Esophagus muscularis mucosa (tissue), 4 donors: ENCODE measurements at regions not wholly inside any gene's neighbourhood (a gene's known extent, or its start where the extent isn't known, plus 50 kb on each side); places are given as distances from the start of the nearest gene placed in this dataset.

ENCODE experiments used
- DNase-seq: peaks from one replicate; pipeline ENCODE4 v3.0.0-alpha.2; 2017; ENCODE audit errors: extremely low spot score
- H3K27ac ChIP-seq, 4 donors: fragments of 200-600 bp; sonication (generic); replicated peaks in 1 of 4; 1 replicate in 3 of 4; 2 replicates in 1 of 4; pipeline ENCODE4 v1.5.1; 2016 to 2019; ENCODE audit warnings: mild to moderate bottlenecking in 1 of 4
- H3K27me3 ChIP-seq, 4 donors: fragments of 200-600 bp; sonication (generic); one replicate each; pipeline versions ENCODE4 v1.5.1 to v1.6.0; 2016 to 2019
- H3K36me3 ChIP-seq, 4 donors: fragments of 200-600 bp; sonication (generic); one replicate each; pipeline ENCODE4 v1.5.1; 2016 to 2019
- H3K4me1 ChIP-seq, 4 donors: fragments of 200-600 bp; sonication (generic); one replicate each; pipeline ENCODE4 v1.5.1; 2016 to 2019
- H3K4me3 ChIP-seq, 4 donors: fragments of 200-600 bp; sonication (generic); 1 replicate in 2 of 4; 2 replicates in 2 of 4; pipeline ENCODE4 v1.5.1; 2016 to 2019; ENCODE audit warnings: mild to moderate bottlenecking in 4 of 4, moderate library complexity in 1 of 4
- H3K9me3 ChIP-seq, 4 donors: fragments of 200-600 bp; sonication (generic); 1 replicate in 3 of 4; 2 replicates in 1 of 4; pipeline ENCODE4 v1.5.1; 2016 to 2019
- CTCF ChIP-seq, 3 experiments: fragments of 200-600 bp in 2 of 3; fragments of 450-650 bp in 1 of 3; sonication (generic) in 2 of 3; IDR thresholded peaks; one replicate each; pipeline ENCODE4 v1.5.1; 2017 to 2019; ENCODE audit warnings: antibody characterized with exemption in 3 of 3, mild to moderate bottlenecking in 2 of 3, moderate library complexity in 1 of 3
- EP300 ChIP-seq: sonication (generic); formaldehyde crosslinking; IDR thresholded peaks from one replicate; pipeline ENCODE4 v1.6.1; 2017; ENCODE audit warnings: antibody characterized with exemption
- POLR2A ChIP-seq: fragments of 450-650 bp; IDR thresholded peaks from one replicate; pipeline ENCODE4 v1.6.1; 2017; ENCODE audit warnings: antibody characterized with exemption, moderate library complexity, mild to moderate bottlenecking, low read depth
- POLR2AphosphoS5 ChIP-seq, 2 donors: sonication (generic); formaldehyde crosslinking; IDR thresholded peaks; one replicate each; pipeline ENCODE4 v1.6.1; 2017; ENCODE audit warnings: antibody characterized with exemption in 2 of 2
- WGBS: methylation state at CpG from one replicate; pipeline ENCODE4 v1.1.5; 2018; 5-methylcytosine and 5-hydroxymethylcytosine counted together
- intact Hi-C: fragments of 100-400 bp; cut with DNase I; formaldehyde crosslinking; loops from one replicate; pipeline ENCODE4 v1.15.1; 2023

- H3K36me3 ChIP-seq = no peaks in the 10 kb centered on the region
- 84% methylated on average over 5 of the region's 5 CpGs for WGBS
- TF ChIP-seq POLR2AphosphoS5 (IDR thresholded peaks at IDR 0.05) = no peak
- no peak for TF ChIP-seq EP300
- TF ChIP-seq POLR2A = no peak
- peak in 1 of 3 experiments; percentile 0 for TF ChIP-seq CTCF (IDR thresholded peaks at IDR 0.05)
- no peak overlapping the region for H3K27ac ChIP-seq
- no peak for DNase-seq
- peaks cover 6 to 14% (median 10%) of the 10 kb centered on the region in 4 donors for H3K4me1 ChIP-seq
- H3K4me3 ChIP-seq = no peak overlapping the region
- intact Hi-C loops = loop anchor here (10.0 kb wide), 1 partner anchor 406 kb away; no protein-coding TSS in a partner anchor
- H3K9me3 ChIP-seq = no peaks in the 10 kb centered on the region
- H3K27me3 ChIP-seq = no peaks in the 10 kb centered on the region
These were observed 467.0 kb upstream of the AKR1E2 start for GRCh38 chr10:4359003-4359402.

- H3K27me3 ChIP-seq = no peaks in the 10 kb centered on the region
- intact Hi-C loops = loop anchor here (10.0 kb wide), 1 partner anchor 407 kb away; no protein-coding TSS in a partner anchor
- H3K36me3 ChIP-seq = no peaks in the 10 kb centered on the region
- H3K9me3 ChIP-seq = no peaks in the 10 kb centered on the region
- peaks cover 16 to 25% (median 20%) of the 10 kb centered on the region in 4 donors for H3K4me1 ChIP-seq
- DNase-seq = no peak
- H3K27ac ChIP-seq = no peak overlapping the region
- H3K4me3 ChIP-seq = no peak overlapping the region
- TF ChIP-seq POLR2A (no peak), EP300 (no peak), CTCF (IDR thresholded peaks at IDR 0.05) (no peak), POLR2AphosphoS5 (IDR thresholded peaks at IDR 0.05) (no peak)
These were observed 468.1 kb upstream of the AKR1E2 start for GRCh38 chr10:4357911-4358310.

GRCh38 chr10:4355350-4355749 lies 470.7 kb upstream of the AKR1E2 start:
- 81% methylated on average over 1 of the region's 1 CpG for WGBS
- Histone ChIP-seq H3K36me3 (no peaks in the 10 kb centered on the region), H3K27ac (peak overlapping the region in 3 of 4 donors; percentile 74 to 78 (median 76)), H3K27me3 (no peaks in the 10 kb centered on the region), H3K9me3 (no peaks in the 10 kb centered on the region), H3K4me1 (peaks cover 20 to 41% (median 35%) of the 10 kb centered on the region in 4 donors), H3K4me3 (no peak overlapping the region)
- TF ChIP-seq POLR2A (no peak), POLR2AphosphoS5 (IDR thresholded peaks at IDR 0.05) (no peak), CTCF (IDR thresholded peaks at IDR 0.05) (no peak), EP300 (no peak)
- DNase-seq = no peak
- intact Hi-C loops = loop anchor here (10.0 kb wide), 1 partner anchor 409 kb away; no protein-coding TSS in a partner anchor

- WGBS = 50% methylated on average over 7 of the region's 7 CpGs
- intact Hi-C loops = loop anchor here (5.0 to 10.0 kb wide), 2 partner anchors 303 to 410 kb away; no protein-coding TSS in a partner anchor
- Histone ChIP-seq H3K27ac (peak overlapping the region; percentile 74 to 78 (median 76)), H3K9me3 (no peaks in the 10 kb centered on the region), H3K4me3 (no peak overlapping the region), H3K4me1 (peaks cover 20 to 41% (median 35%) of the 10 kb centered on the region in 4 donors), H3K27me3 (no peaks in the 10 kb centered on the region), H3K36me3 (no peaks in the 10 kb centered on the region)
- no peak for DNase-seq
- TF ChIP-seq POLR2A = no peak
These were observed 471.6 kb upstream of the AKR1E2 start for GRCh38 chr10:4354382-4354812.

GRCh38 chr10:4353964-4354363 lies 472.0 kb upstream of the AKR1E2 start:
- Histone ChIP-seq H3K27ac (peak overlapping the region; percentile 74 to 78 (median 76)), H3K27me3 (no peaks in the 10 kb centered on the region), H3K9me3 (no peaks in the 10 kb centered on the region), H3K36me3 (no peaks in the 10 kb centered on the region), H3K4me3 (no peak overlapping the region), H3K4me1 (peaks cover 20 to 41% (median 35%) of the 10 kb centered on the region in 4 donors)
- no peak for DNase-seq
- no peak for TF ChIP-seq POLR2AphosphoS5 (IDR thresholded peaks at IDR 0.05)
- TF ChIP-seq EP300 = no peak
- TF ChIP-seq POLR2A = no peak
- TF ChIP-seq CTCF (IDR thresholded peaks at IDR 0.05) = no peak
- 4% methylated on average over 1 of the region's 1 CpG for WGBS
- intact Hi-C loops = loop anchor here (5.0 to 10.0 kb wide), 2 partner anchors 303 to 411 kb away; no protein-coding TSS in a partner anchor
